ENCODE measurements at regions not wholly inside any gene's neighbourhood (a gene's known extent, or its start where the extent isn't known, plus 50 kb on each side); places are given as distances from the start of the nearest gene placed in this dataset.

DNA sequence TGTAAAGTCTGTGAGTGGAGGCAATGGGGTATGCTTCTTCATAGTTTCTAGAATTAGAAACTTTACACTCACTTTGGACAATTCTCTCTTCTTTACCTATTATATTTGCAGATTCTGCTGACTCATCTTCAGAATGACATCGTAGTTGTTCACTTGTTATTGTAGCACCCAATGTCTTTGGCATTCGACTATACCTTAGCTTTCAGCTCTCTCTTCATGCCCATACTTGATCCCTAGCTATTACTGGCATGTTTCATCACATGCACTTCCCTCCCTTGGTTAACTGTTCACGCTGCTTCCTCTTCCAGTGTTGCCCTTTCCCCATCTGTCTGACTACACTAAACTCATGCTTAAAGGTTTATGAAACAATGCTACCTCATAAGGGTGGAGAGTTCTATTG lies 298.1 kb upstream of the TCF21 start:
- no peak for DNase-seq (ENCODE audit: low spot score)
- Mint-ChIP-seq H3K4me3 (ENCODE audit: unreplicated experiment) (no peak overlapping the region), H3K27ac (ENCODE audit: unreplicated experiment) (no peak overlapping the region), H3K9me3 (ENCODE audit: low read depth) (no peaks in the 10 kb centered on the region), H3K4me1 (ENCODE audit: low read depth) (peaks cover 9% of the 10 kb centered on the region), H3K36me3 (ENCODE audit: low read depth) (no peaks in the 10 kb centered on the region), H3K27me3 (ENCODE audit: low read depth) (no peaks in the 10 kb centered on the region)
- TF ChIP-seq, protein P1, sequence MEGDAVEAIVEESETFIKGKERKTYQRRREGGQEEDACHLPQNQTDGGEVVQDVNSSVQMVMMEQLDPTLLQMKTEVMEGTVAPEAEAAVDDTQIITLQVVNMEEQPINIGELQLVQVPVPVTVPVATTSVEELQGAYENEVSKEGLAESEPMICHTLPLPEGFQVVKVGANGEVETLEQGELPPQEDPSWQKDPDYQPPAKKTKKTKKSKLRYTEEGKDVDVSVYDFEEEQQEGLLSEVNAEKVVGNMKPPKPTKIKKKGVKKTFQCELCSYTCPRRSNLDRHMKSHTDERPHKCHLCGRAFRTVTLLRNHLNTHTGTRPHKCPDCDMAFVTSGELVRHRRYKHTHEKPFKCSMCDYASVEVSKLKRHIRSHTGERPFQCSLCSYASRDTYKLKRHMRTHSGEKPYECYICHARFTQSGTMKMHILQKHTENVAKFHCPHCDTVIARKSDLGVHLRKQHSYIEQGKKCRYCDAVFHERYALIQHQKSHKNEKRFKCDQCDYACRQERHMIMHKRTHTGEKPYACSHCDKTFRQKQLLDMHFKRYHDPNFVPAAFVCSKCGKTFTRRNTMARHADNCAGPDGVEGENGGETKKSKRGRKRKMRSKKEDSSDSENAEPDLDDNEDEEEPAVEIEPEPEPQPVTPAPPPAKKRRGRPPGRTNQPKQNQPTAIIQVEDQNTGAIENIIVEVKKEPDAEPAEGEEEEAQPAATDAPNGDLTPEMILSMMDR (IDR thresholded peaks at IDR 0.05): no peak

GRCh38 chr6:133591275-133591674 lies 297.6 kb upstream of the TCF21 start:
- no peaks in the 10 kb centered on the region for H3K27me3 Mint-ChIP-seq (ENCODE audit: low read depth)
- no peaks in the 10 kb centered on the region for H3K9me3 Mint-ChIP-seq (ENCODE audit: low read depth)
- H3K4me1 Mint-ChIP-seq (ENCODE audit: low read depth): peaks cover 9% of the 10 kb centered on the region
- no peak overlapping the region for H3K4me3 Mint-ChIP-seq (ENCODE audit: unreplicated experiment)
- DNase-seq (ENCODE audit: low spot score): no peak
- H3K36me3 Mint-ChIP-seq (ENCODE audit: low read depth): no peaks in the 10 kb centered on the region
- no peak overlapping the region for H3K27ac Mint-ChIP-seq (ENCODE audit: unreplicated experiment)
- TF ChIP-seq, protein P1 (IDR thresholded peaks at IDR 0.05): no peak

- H3K4me3 Mint-ChIP-seq (ENCODE audit: unreplicated experiment): no peak overlapping the region
- TF ChIP-seq, protein P1 (IDR thresholded peaks at IDR 0.05): no peak
- H3K9me3 Mint-ChIP-seq (ENCODE audit: low read depth): no peaks in the 10 kb centered on the region
- no peak for DNase-seq (ENCODE audit: low spot score)
- no peaks in the 10 kb centered on the region for H3K36me3 Mint-ChIP-seq (ENCODE audit: low read depth)
- H3K27ac Mint-ChIP-seq (ENCODE audit: unreplicated experiment): no peak overlapping the region
- peaks cover 6% of the 10 kb centered on the region for H3K4me1 Mint-ChIP-seq (ENCODE audit: low read depth)
- no peaks in the 10 kb centered on the region for H3K27me3 Mint-ChIP-seq (ENCODE audit: low read depth)
Observed at GRCh38 chr6:133594652-133595110, 294.2 kb upstream of the TCF21 start.

- peaks cover 6% of the 10 kb centered on the region for H3K4me1 Mint-ChIP-seq (ENCODE audit: low read depth)
- H3K36me3 Mint-ChIP-seq (ENCODE audit: low read depth): no peaks in the 10 kb centered on the region
- H3K9me3 Mint-ChIP-seq (ENCODE audit: low read depth): no peaks in the 10 kb centered on the region
- no peaks in the 10 kb centered on the region for H3K27me3 Mint-ChIP-seq (ENCODE audit: low read depth)
- H3K27ac Mint-ChIP-seq (ENCODE audit: unreplicated experiment): no peak overlapping the region
- no peak for DNase-seq (ENCODE audit: low spot score)
- TF ChIP-seq, protein P1 (IDR thresholded peaks at IDR 0.05): no peak
- no peak overlapping the region for H3K4me3 Mint-ChIP-seq (ENCODE audit: unreplicated experiment)
Observed at GRCh38 chr6:133595111-133595761, 293.7 kb upstream of the TCF21 start.

GRCh38 chr6:133606852-133607251 lies 282.1 kb upstream of the TCF21 start:
- no peaks in the 10 kb centered on the region for H3K36me3 Mint-ChIP-seq (ENCODE audit: low read depth)
- H3K27ac Mint-ChIP-seq (ENCODE audit: unreplicated experiment): no peak overlapping the region
- no peak for DNase-seq (ENCODE audit: low spot score)
- H3K4me1 Mint-ChIP-seq (ENCODE audit: low read depth): no peaks in the 10 kb centered on the region
- H3K4me3 Mint-ChIP-seq (ENCODE audit: unreplicated experiment): no peak overlapping the region
- no peaks in the 10 kb centered on the region for H3K27me3 Mint-ChIP-seq (ENCODE audit: low read depth)
- TF ChIP-seq, protein P1 (IDR thresholded peaks at IDR 0.05): no peak
- H3K9me3 Mint-ChIP-seq (ENCODE audit: low read depth): no peaks in the 10 kb centered on the region
